ENCODE measurements at regions not wholly inside any gene's neighbourhood (a gene's known extent, or its start where the extent isn't known, plus 50 kb on each side); places are given as distances from the start of the nearest gene placed in this dataset.

DNA sequence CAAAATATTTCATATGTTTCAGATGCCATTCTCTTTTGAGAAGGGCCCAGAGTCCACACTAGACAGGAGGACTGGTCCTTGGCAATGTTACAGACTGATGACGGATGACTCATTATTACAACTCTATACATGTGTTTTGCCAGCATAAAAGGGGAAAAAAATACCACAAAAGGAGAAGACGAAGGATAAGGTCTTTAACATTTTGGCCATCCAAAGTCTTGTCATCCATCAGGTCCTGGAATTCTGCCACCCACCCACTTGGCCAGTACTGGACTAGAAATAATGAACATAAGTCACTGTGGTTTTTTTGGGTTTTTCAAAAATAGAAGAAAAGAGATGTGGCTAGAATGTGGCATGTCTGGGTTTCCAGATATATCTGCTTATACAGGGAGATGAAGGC is 57.7 kb upstream of the BDNF start:
- Histone ChIP-seq H3K9me3 (replicated peaks; ENCODE audit: low read length) (no peaks in the 10 kb centered on the region), H3K4me2 (ENCODE audit: low read length) (no peak overlapping the region), H3K4me1 (ENCODE audit: control insufficient read depth, insufficient read depth, low read length) (no peaks in the 10 kb centered on the region), H3K36me3 (ENCODE audit: insufficient read depth, low read length) (no peaks in the 10 kb centered on the region), H3K9ac (ENCODE audit: low read depth, low read length) (no peak overlapping the region), H3K27me3 (ENCODE audit: control insufficient read depth, insufficient read depth, low read length) (peaks cover 33% of the 10 kb centered on the region), H3K4me3 (ENCODE audit: low read length) (no peak overlapping the region)

DNA sequence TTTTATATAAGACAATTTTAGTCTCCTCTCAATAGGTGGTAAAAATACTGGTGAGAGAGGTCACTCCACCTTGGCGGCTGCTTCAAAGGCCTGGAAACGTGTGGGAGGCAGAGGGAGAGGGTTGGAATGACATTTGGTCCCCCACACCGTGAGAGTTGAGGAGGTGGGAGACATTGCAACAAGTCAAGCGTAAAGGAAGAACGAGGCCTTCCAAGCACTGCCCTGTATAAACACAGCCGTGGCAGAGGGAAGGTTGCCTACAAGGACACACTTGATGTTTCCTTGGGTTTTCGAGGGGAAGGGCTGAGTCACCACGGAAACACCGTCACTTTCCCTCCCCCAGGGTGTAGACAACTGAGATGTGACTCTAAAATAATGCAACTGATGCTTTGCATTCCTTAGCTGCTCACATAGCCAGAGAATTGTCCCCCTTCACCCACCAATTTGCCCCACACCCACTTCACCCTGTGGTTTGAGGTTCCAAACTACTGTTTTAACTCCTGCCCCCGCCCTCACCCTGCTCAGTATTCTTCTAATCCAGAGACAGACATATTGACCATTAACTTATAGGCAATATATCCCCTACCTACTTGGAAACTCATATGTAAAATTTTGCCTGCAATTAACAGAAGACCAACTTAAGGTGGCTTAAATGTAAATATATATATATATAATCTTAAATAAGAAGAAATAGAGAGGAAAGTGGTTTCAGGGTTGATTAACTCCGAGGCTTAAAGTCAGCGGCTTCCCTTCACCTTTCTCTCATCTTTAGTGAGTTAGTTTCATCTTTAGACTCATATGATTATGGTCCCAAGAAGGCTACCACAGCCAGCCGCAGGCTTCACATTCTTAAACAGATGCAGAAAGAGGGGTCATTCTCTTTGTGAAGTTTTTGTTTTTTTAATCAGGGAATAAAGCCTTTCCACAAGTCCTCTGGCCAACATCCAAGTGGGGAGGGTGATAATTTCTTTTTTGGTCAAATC is 54.1 kb upstream of the BDNF start:
- H3K36me3 ChIP-seq (ENCODE audit: insufficient read depth, low read length) = no peaks in the 10 kb centered on the region

More for the DNA sequence above, 54.1 kb upstream of the BDNF start:
- H3K4me1 ChIP-seq (ENCODE audit: control insufficient read depth, insufficient read depth, low read length) = no peaks in the 10 kb centered on the region
- H3K27me3 ChIP-seq (ENCODE audit: control insufficient read depth, insufficient read depth, low read length) = peaks cover 34% of the 10 kb centered on the region
- no peak overlapping the region for H3K4me3 ChIP-seq (ENCODE audit: low read length)
- no peaks in the 10 kb centered on the region for H3K9me3 ChIP-seq (replicated peaks; ENCODE audit: low read length)
- no peak overlapping the region for H3K4me2 ChIP-seq (ENCODE audit: low read length)
- H3K9ac ChIP-seq (ENCODE audit: low read depth, low read length) = no peak overlapping the region

Measured in skeletal muscle satellite cell (primary cell).